ENCODE measurements at regions not wholly inside any gene's neighbourhood (a gene's known extent, or its start where the extent isn't known, plus 50 kb on each side); places are given as distances from the start of the nearest gene placed in this dataset.

GRCh38 chr18:1232867-1233266 lies 328.2 kb downstream of the ADCYAP1 start:
- H3K9me3 ChIP-seq (ENCODE audit: low read depth), result no peaks in the 10 kb centered on the region
- H3F3A ChIP-seq (ENCODE audit: insufficient read depth), result no peaks in the 10 kb centered on the region
- H3K27ac ChIP-seq, result no peak overlapping the region
- H3K4me1 ChIP-seq (ENCODE audit: insufficient read depth), result no peaks in the 10 kb centered on the region
- TF ChIP-seq EZH2 (IDR thresholded peaks at IDR 0.05; ENCODE audit: insufficient read depth, poor library complexity, severe bottlenecking) (no peak), EZH2phosphoT487 (IDR thresholded peaks at IDR 0.05; ENCODE audit: insufficient read depth, low read depth) (no peak)
- H2AFZ ChIP-seq, result no peak overlapping the region
- H3K4me3 ChIP-seq, result no peak overlapping the region
- no peaks in the 10 kb centered on the region for H3K79me2 ChIP-seq (ENCODE audit: insufficient read depth)
- DNase-seq, result no peak
- no peak overlapping the region for H3K9ac ChIP-seq
- no peaks in the 10 kb centered on the region for H3K9me2 ChIP-seq (ENCODE audit: insufficient read depth)
- H3K4me2 ChIP-seq (ENCODE audit: unreplicated experiment), result no peak overlapping the region
- H4K20me1 ChIP-seq (ENCODE audit: insufficient read depth), result no peaks in the 10 kb centered on the region
- in situ Hi-C loops (cut with MboI), result no loop called here
- no peaks in the 10 kb centered on the region for H3K27me3 ChIP-seq (replicated peaks; ENCODE audit: insufficient read depth)
- no peaks in the 10 kb centered on the region for H3K36me3 ChIP-seq (ENCODE audit: low read depth)

GRCh38 chr18:1240701-1241100 lies 336.0 kb downstream of the ADCYAP1 start:
- no peaks in the 10 kb centered on the region for H3K4me1 ChIP-seq (ENCODE audit: insufficient read depth)
- no peak overlapping the region for H3K4me3 ChIP-seq
- H3K27me3 ChIP-seq (replicated peaks; ENCODE audit: insufficient read depth), result no peaks in the 10 kb centered on the region
- 1% methylated on average over 4 of the region's 4 CpGs for WGBS, 2 experiments (ENCODE audit: low coverage in 1 of 2, low lambda C conversion rate in 2 of 2, missing lambda C conversion rate in 2 of 2)
- no peak overlapping the region for H3K4me2 ChIP-seq (ENCODE audit: unreplicated experiment)
- no peaks in the 10 kb centered on the region for H3F3A ChIP-seq (ENCODE audit: insufficient read depth)
- H3K27ac ChIP-seq, result no peak overlapping the region
- no peaks in the 10 kb centered on the region for H3K9me3 ChIP-seq (ENCODE audit: low read depth)
- H3K36me3 ChIP-seq (ENCODE audit: low read depth), result no peaks in the 10 kb centered on the region
- in situ Hi-C loops (cut with MboI), result no loop called here
- no peak for DNase-seq
- no peaks in the 10 kb centered on the region for H3K9me2 ChIP-seq (ENCODE audit: insufficient read depth)
- H4K20me1 ChIP-seq (ENCODE audit: insufficient read depth), result no peaks in the 10 kb centered on the region
- no peak for TF ChIP-seq EZH2 (IDR thresholded peaks at IDR 0.05; ENCODE audit: insufficient read depth, poor library complexity, severe bottlenecking)
- TF ChIP-seq EZH2phosphoT487 (IDR thresholded peaks at IDR 0.05; ENCODE audit: insufficient read depth, low read depth), result no peak
- no peak overlapping the region for H3K9ac ChIP-seq
- H3K79me2 ChIP-seq (ENCODE audit: insufficient read depth), result no peaks in the 10 kb centered on the region
- no peak overlapping the region for H2AFZ ChIP-seq

GRCh38 chr18:1244397-1245122 lies 339.9 kb downstream of the ADCYAP1 start:
- no peaks in the 10 kb centered on the region for H3K36me3 ChIP-seq (ENCODE audit: low read depth)
- H3K4me2 ChIP-seq (ENCODE audit: unreplicated experiment), result no peak overlapping the region
- no peak for TF ChIP-seq EZH2 (IDR thresholded peaks at IDR 0.05; ENCODE audit: insufficient read depth, poor library complexity, severe bottlenecking)
- TF ChIP-seq EZH2phosphoT487 (IDR thresholded peaks at IDR 0.05; ENCODE audit: insufficient read depth, low read depth), result no peak
- no peak overlapping the region for H2AFZ ChIP-seq
- H3K79me2 ChIP-seq (ENCODE audit: insufficient read depth), result no peaks in the 10 kb centered on the region
- H3K9me3 ChIP-seq (ENCODE audit: low read depth), result no peaks in the 10 kb centered on the region
- 9 to 16% methylated on average over 3 of the region's 3 CpGs for WGBS, 2 experiments (ENCODE audit: low coverage in 1 of 2, low lambda C conversion rate in 2 of 2, missing lambda C conversion rate in 2 of 2)
- H3K27ac ChIP-seq, result no peak overlapping the region
- no peaks in the 10 kb centered on the region for H4K20me1 ChIP-seq (ENCODE audit: insufficient read depth)
- no peak overlapping the region for H3K4me3 ChIP-seq
- H3K4me1 ChIP-seq (ENCODE audit: insufficient read depth), result no peaks in the 10 kb centered on the region
- H3K27me3 ChIP-seq (replicated peaks; ENCODE audit: insufficient read depth), result no peaks in the 10 kb centered on the region
- in situ Hi-C loops (cut with MboI), result no loop called here
- DNase-seq, result no peak
- no peaks in the 10 kb centered on the region for H3F3A ChIP-seq (ENCODE audit: insufficient read depth)
- no peaks in the 10 kb centered on the region for H3K9me2 ChIP-seq (ENCODE audit: insufficient read depth)
- H3K9ac ChIP-seq, result no peak overlapping the region

GRCh38 chr18:1246827-1247226 lies 342.2 kb downstream of the ADCYAP1 start:
- Histone ChIP-seq H3K79me2 (ENCODE audit: insufficient read depth) (no peaks in the 10 kb centered on the region), H3K9me3 (ENCODE audit: low read depth) (no peaks in the 10 kb centered on the region), H4K20me1 (ENCODE audit: insufficient read depth) (no peaks in the 10 kb centered on the region), H3K4me1 (ENCODE audit: insufficient read depth) (no peaks in the 10 kb centered on the region), H3F3A (ENCODE audit: insufficient read depth) (no peaks in the 10 kb centered on the region), H3K27me3 (replicated peaks; ENCODE audit: insufficient read depth) (no peaks in the 10 kb centered on the region), H3K4me2 (ENCODE audit: unreplicated experiment) (no peak overlapping the region), H3K9me2 (ENCODE audit: insufficient read depth) (no peaks in the 10 kb centered on the region), H2AFZ (no peak overlapping the region), H3K27ac (no peak overlapping the region), H3K4me3 (no peak overlapping the region), H3K9ac (no peak overlapping the region), H3K36me3 (ENCODE audit: low read depth) (no peaks in the 10 kb centered on the region)
- no peak for DNase-seq
- 2 to 3% methylated on average over 9 of the region's 9 CpGs for WGBS, 2 experiments (ENCODE audit: low coverage in 1 of 2, low lambda C conversion rate in 2 of 2, missing lambda C conversion rate in 2 of 2)
- in situ Hi-C loops (cut with MboI), result no loop called here
- no peak for TF ChIP-seq EZH2 (IDR thresholded peaks at IDR 0.05; ENCODE audit: insufficient read depth, poor library complexity, severe bottlenecking)
- no peak for TF ChIP-seq EZH2phosphoT487 (IDR thresholded peaks at IDR 0.05; ENCODE audit: insufficient read depth, low read depth)

- Histone ChIP-seq H3K9me3 (ENCODE audit: low read depth) (no peaks in the 10 kb centered on the region), H3K27me3 (replicated peaks; ENCODE audit: insufficient read depth) (no peaks in the 10 kb centered on the region), H3K36me3 (ENCODE audit: low read depth) (no peaks in the 10 kb centered on the region), H3F3A (ENCODE audit: insufficient read depth) (no peaks in the 10 kb centered on the region), H3K79me2 (ENCODE audit: insufficient read depth) (no peaks in the 10 kb centered on the region), H4K20me1 (ENCODE audit: insufficient read depth) (no peaks in the 10 kb centered on the region), H2AFZ (no peak overlapping the region), H3K9ac (no peak overlapping the region), H3K4me2 (ENCODE audit: unreplicated experiment) (no peak overlapping the region), H3K4me1 (ENCODE audit: insufficient read depth) (no peaks in the 10 kb centered on the region), H3K27ac (no peak overlapping the region), H3K9me2 (ENCODE audit: insufficient read depth) (no peaks in the 10 kb centered on the region), H3K4me3 (no peak overlapping the region)
- no peak for DNase-seq
- TF ChIP-seq EZH2phosphoT487 (IDR thresholded peaks at IDR 0.05; ENCODE audit: insufficient read depth, low read depth), result no peak
- in situ Hi-C loops (cut with MboI), result no loop called here
- WGBS, 2 experiments (ENCODE audit: low coverage in 1 of 2, low lambda C conversion rate in 2 of 2, missing lambda C conversion rate in 2 of 2), result 3 to 6% methylated on average over 1 of the region's 1 CpG
These were observed 347.9 kb downstream of the ADCYAP1 start for GRCh38 chr18:1252534-1252933.
